ENCODE measurements at regions not wholly inside any gene's neighbourhood (a gene's known extent, or its start where the extent isn't known, plus 50 kb on each side); places are given as distances from the start of the nearest gene placed in this dataset.

DNA sequence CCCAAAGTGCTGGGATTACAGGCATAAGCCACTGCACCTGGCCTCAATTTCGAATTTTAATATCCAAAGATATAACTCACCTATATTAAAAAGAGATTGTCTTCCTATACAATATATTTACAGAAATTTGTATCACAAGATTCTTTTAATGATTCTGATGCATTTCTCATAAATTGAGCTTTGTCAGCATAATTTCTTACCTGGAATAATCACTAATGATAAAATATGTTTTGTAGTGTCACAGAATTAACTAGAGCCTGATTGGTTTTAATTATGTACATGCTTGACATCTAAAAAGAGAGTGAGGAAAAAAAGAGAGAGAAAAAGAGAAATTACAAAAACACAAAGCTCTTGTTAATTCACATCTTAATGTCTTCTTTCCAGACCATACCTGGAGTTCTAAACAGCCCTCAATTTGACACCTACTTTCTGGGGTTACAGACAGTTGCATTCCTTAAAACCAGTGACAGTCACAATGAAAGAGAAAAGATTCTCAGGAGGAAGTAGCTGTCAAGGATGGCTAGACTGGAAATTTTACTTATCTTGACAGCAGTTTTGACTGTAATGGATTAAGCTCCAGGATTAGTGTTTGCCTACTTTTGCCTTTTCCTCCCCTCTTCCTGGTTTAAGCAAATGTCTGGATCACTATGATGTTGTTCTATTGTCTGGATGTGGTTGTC, 214.4 kb downstream of the SPRY2 start:
- no peak for DNase-seq (ENCODE audit: low read depth)

GRCh38 chr13:80123945-80124344, 217.0 kb downstream of the SPRY2 start:
- DNase-seq (ENCODE audit: low read depth) = no peak

- DNase-seq (ENCODE audit: low read depth) = no peak
Measured at GRCh38 chr13:80121038-80121437, 219.9 kb downstream of the SPRY2 start.

GRCh38 chr13:80118506-80118905, 222.4 kb downstream of the SPRY2 start:
- DNase-seq (ENCODE audit: low read depth) = no peak

DNA sequence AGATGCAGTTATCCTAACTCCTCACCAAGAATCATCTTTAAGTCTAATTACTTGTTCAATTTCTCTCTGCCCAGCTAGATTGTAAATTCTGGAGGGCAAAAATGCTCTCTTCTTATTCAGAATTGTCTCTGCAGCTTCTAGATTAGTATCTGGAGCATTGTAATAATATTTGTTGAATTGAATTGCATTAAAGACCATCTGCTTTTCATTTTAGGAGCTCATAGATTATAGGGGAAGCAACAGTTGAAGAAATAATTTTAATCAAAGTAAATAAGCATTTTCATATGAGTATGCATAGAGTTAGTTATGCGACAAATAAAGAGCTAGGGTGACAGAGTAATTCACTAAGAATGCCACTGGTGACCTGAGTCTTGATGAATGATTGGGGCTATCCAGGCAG, 222.8 kb downstream of the SPRY2 start:
- no peak for DNase-seq (ENCODE audit: low read depth)

DNA sequence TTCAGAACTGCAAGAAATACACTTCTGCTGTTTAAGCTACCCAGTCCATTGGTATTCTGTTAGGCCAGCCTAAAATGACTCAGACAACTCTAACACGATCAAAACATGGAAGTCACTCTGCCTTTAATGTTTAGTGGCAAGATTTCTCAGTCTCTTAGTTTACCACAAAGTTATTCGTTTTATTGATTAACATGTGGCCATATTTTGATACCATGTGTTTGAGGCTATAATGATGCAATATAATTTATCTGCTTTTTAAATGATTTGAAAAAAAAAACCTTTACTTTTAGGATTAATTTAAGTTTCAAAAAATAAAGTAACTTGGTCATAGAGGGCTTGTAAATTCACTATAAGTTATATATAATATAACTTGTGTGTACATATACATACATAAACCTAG, 223.4 kb downstream of the SPRY2 start:
- DNase-seq (ENCODE audit: low read depth) = no peak

- peak; percentile 78 for DNase-seq (ENCODE audit: low read depth)
Measured at GRCh38 chr13:80116107-80116506, 224.8 kb downstream of the SPRY2 start.

GRCh38 chr13:80115616-80116015, 225.3 kb downstream of the SPRY2 start:
- no peak for DNase-seq (ENCODE audit: low read depth)

DNA sequence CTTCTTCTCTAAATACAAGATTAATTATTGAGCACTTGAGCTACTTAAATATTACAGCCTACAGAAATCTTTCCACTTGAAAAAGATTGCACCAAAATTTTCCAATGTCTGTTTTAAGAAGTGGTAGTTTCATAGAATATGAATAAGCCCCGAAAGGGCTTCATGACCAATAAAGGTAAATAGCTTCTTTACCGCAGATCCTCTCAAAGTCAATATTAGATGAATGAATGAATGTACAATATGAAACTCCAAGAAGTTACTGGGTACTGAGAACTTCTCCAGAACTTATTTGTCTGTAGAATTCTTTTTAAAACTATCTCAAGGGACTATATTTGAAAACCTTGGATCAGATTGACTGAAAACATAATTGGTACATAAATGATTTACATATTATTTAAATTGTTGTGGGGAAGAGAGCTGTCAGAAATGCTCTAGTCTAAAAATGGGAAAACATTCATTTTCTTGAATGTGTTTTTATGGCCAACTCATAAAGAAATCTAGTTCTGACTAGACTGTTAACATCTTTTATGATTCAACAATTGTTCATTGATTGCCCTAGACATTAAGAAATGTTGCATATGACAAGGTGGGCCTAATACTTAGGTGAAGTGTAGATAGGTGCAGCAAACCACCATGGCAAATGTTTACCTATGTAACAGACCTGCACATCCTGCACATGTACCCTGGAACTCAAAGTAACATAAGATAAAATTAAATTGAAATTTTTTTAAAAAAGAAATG, 227.0 kb downstream of the SPRY2 start:
- DNase-seq (ENCODE audit: low read depth) = no peak

DNA sequence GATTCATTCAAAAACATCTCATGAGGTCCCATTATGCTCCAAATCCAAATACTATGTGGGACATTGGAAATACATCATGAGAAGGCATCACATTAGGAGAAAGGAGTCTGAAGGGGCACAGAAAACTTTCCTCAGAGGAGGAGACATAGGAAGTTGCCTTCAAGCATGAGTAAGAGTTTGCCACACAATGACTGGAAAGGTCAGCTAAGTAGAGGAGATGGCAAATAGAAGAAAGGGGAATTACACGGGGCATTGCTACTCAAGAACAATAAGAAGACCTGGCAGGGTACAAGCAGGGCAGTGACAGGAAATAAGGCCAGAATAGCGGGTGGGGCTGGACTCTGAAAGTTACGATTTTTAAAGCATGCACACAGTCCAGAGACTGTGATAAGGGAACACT, 231.6 kb downstream of the SPRY2 start:
- no peak for DNase-seq (ENCODE audit: low read depth)

- DNase-seq (ENCODE audit: low read depth) = no peak
Measured at GRCh38 chr13:80105350-80105749, 235.6 kb downstream of the SPRY2 start.

- DNase-seq (ENCODE audit: low read depth) = no peak
Measured at GRCh38 chr13:80101040-80101439, 239.9 kb downstream of the SPRY2 start.

GRCh38 chr13:80100636-80101035, 240.3 kb downstream of the SPRY2 start:
- no peak for DNase-seq (ENCODE audit: low read depth)

DNA sequence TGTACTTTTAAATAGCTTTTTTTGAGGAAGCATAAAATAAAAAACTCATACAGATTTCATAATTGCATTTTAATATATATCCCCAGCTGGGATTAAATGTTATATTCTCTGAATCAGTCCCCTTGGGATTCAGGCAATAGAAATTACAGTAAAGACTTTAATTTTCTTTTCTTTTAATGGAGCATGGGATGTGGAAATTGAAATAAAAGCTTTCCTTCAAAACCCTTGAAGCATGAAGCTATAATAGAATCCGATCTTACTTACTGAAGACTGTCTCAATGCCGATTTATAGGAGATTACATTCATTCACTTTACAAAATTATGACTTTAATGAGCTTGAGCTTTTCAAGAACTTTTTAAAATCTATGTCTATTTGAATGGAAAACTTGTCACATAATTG, 243.4 kb downstream of the SPRY2 start:
- no peak for DNase-seq (ENCODE audit: low read depth)

GRCh38 chr13:80096383-80096782, 244.5 kb downstream of the SPRY2 start:
- no peak for DNase-seq (ENCODE audit: low read depth)

- no peak for DNase-seq (ENCODE audit: low read depth)
Measured at GRCh38 chr13:80094526-80094925, 246.4 kb downstream of the SPRY2 start.

GRCh38 chr13:80093888-80094287, 247.0 kb downstream of the SPRY2 start:
- no peak for DNase-seq (ENCODE audit: low read depth)

DNA sequence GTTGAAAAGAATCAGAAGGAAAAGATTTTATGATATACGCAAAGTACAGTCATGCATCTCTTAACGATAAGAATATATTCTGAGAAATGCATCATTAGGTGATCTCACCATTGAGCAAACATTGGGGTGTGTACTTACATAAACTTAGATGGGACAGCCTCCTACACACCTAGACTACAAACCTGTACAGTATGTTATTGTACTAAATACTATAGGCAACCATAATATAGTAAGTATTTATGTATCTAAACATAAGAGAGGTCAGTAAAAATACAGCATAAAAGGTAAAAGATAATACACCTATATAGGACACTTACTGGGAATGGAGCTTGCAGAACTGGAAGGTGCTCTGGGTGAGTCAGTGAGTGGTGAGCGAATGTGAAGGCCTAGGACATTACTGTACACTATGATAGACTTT, 254.6 kb downstream of the SPRY2 start:
- peak; percentile 61 for DNase-seq (ENCODE audit: low read depth)

DNA sequence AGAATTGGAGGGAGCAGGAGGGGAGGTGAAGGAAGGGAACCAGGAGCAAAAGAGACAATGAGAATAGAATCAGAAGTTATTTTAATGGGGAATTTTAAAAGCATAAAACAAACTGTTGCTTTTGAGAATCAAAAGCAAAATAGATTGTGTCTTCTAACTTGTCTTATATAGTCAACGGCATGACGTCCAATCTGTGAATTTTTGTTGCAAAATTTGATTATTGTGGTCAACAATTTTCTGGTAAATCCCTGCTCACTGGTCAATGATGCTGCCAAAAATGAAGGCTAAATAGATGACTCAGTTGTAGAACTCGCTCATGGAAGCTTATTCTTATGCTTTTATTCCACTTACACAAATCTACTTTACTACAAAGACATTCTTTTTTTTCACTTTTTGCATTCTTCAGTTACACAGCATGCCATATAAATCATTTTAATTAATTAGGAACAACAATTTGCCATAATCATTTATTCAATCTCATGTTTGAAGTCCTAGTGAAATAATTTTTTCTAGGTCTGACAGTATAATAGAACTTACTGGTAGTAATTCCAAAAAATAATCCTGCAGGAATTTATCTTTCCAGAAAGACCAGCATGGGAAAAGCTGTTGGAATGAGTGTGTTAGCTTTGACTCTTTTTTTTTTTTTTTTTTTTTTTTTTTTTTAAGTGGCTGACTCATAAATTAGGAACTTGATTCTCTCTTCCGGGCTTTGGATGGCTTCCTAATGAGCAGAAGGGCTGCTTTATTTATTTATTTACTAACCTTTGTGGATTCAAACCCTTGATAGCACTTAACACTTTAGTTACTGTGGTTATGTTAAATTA, 256.9 kb downstream of the SPRY2 start:
- DNase-seq (ENCODE audit: low read depth) = peak; percentile 87

GRCh38 chr13:80083081-80083852, 257.7 kb downstream of the SPRY2 start:
- peak; percentile 16 for DNase-seq (ENCODE audit: low read depth)

DNA sequence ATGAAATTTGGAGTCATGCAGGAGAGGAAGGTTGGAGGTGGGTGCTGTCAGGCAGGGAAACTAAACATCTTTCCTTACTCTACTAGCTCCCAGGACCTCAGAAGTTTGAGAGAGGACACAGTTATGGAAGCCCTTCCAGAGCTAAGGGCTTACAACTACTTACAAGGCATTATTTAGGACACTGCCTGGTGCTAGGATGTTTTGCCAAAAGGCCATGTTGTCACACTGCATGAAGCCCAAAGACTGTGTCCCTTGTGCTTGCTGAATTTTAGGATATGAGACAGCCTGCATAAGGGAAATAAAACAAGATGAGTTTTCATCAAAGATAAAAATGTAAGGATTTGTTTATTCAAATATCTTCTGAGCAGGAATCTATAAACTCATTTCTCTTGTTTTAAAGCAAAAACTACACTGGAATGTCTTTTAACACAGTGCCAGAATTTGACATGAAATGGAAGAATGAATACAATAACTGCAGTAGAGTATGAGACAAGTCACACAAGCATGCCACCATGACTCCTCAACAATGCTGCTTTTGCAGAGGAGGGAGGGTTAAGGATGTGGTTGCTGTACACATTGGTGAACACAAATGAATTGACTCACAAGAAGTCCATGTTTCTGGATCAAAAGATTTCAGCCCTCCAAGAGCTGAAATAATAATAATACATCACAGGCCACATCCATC, 258.4 kb downstream of the SPRY2 start:
- DNase-seq (ENCODE audit: low read depth) = peak; percentile 73

DNA sequence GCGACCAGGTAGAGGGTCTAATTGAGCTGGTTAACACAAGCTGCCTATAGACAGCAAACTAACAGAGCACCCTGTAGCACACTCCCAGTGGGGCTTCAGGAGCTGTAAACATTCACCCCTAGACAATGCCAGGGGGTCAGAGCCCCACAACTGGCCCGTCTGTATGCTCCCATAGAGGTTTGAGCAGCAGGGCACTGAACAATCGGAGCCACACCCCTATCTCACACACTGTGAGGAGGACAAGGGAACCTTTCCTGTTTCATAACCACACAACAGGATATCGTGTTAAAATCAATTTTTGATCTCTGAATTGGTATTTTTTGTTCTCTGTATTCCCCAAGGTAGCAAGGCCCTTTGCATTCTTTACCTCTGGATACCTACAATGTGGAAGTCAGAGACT, 266.1 kb downstream of the SPRY2 start:
- DNase-seq (ENCODE audit: low read depth) = no peak

Measured in ELR (cell line).